Stimulated activated naive CD8-positive, alpha-beta T cell treated with anti-CD3 and anti-CD28 coated beads, Interleukin-15, Interleukin-2, amounts not matched to agents 100 U/mL and 50 U/mL, for 24 hours (primary cell): ENCODE measurements at regions not wholly inside any gene's neighbourhood (a gene's known extent, or its start where the extent isn't known, plus 50 kb on each side); places are given as distances from the start of the nearest gene placed in this dataset.

Experiments used
- ATAC-seq: fragments of 150-1000 bp; cut with Tn5 transposase; one replicate; pipeline ENCODE4 v1.10.0; 2021
- DNase-seq: peaks from one replicate; pipeline ENCODE4 v3.0.0; 2021

GRCh38 chr7:46160861-46161260, 239.8 kb upstream of the IGFBP3 start:
- ATAC-seq (no peak), DNase-seq (no peak)

- ATAC-seq (no peak), DNase-seq (no peak)
Measured at GRCh38 chr7:46157931-46158330, 236.9 kb upstream of the IGFBP3 start.

GRCh38 chr7:46157404-46157803, 236.3 kb upstream of the IGFBP3 start:
- no peak for ATAC-seq
- no peak for DNase-seq

GRCh38 chr7:46156853-46157252, 235.8 kb upstream of the IGFBP3 start:
- ATAC-seq: no peak
- no peak for DNase-seq

GRCh38 chr7:46156086-46156485, 235.0 kb upstream of the IGFBP3 start:
- ATAC-seq: no peak

GRCh38 chr7:46155367-46155766, 234.3 kb upstream of the IGFBP3 start:
- no peak for DNase-seq
- no peak for ATAC-seq

More at GRCh38 chr7:46156086-46156485, 235.0 kb upstream of the IGFBP3 start:
- no peak for DNase-seq

- DNase-seq (no peak), ATAC-seq (no peak)
Measured at GRCh38 chr7:46153951-46154787, 233.1 kb upstream of the IGFBP3 start.

- no peak for ATAC-seq
Measured at GRCh38 chr7:46153583-46153950, 232.5 kb upstream of the IGFBP3 start.

GRCh38 chr7:46152696-46153095, 231.6 kb upstream of the IGFBP3 start:
- ATAC-seq: no peak
- DNase-seq: no peak

More at GRCh38 chr7:46153583-46153950, 232.5 kb upstream of the IGFBP3 start:
- no peak for DNase-seq

- no peak for ATAC-seq
- no peak for DNase-seq
Measured at GRCh38 chr7:46150721-46151120, 229.6 kb upstream of the IGFBP3 start.

- ATAC-seq (no peak), DNase-seq (no peak)
Measured at GRCh38 chr7:46150202-46150601, 229.1 kb upstream of the IGFBP3 start.

GRCh38 chr7:46147871-46148270, 226.8 kb upstream of the IGFBP3 start:
- ATAC-seq (no peak), DNase-seq (no peak)

GRCh38 chr7:46146454-46147255, 225.6 kb upstream of the IGFBP3 start:
- ATAC-seq: no peak
- no peak for DNase-seq

- no peak for DNase-seq
- no peak for ATAC-seq
Measured at GRCh38 chr7:46145412-46145811, 224.3 kb upstream of the IGFBP3 start.

- DNase-seq (no peak), ATAC-seq (no peak)
Measured at GRCh38 chr7:46143949-46144917, 223.2 kb upstream of the IGFBP3 start.

GRCh38 chr7:46143421-46143820, 222.3 kb upstream of the IGFBP3 start:
- no peak for ATAC-seq
- no peak for DNase-seq

GRCh38 chr7:46139079-46139478, 218.0 kb upstream of the IGFBP3 start:
- no peak for DNase-seq
- no peak for ATAC-seq

GRCh38 chr7:46137725-46138124, 216.7 kb upstream of the IGFBP3 start:
- DNase-seq (no peak), ATAC-seq (no peak)

GRCh38 chr7:46135557-46135956, 214.5 kb upstream of the IGFBP3 start:
- ATAC-seq: no peak
- no peak for DNase-seq

GRCh38 chr7:46134795-46135194, 213.7 kb upstream of the IGFBP3 start:
- DNase-seq: no peak
- ATAC-seq: no peak

- DNase-seq (no peak), ATAC-seq (no peak)
Measured at GRCh38 chr7:46134385-46134784, 213.3 kb upstream of the IGFBP3 start.

- ATAC-seq (no peak), DNase-seq (no peak)
Measured at GRCh38 chr7:46133751-46134150, 212.7 kb upstream of the IGFBP3 start.
